Lower leg skin (tissue), 3 donors: ENCODE measurements at regions not wholly inside any gene's neighbourhood (a gene's known extent, or its start where the extent isn't known, plus 50 kb on each side); places are given as distances from the start of the nearest gene placed in this dataset.

Experiments
- CTCF ChIP-seq, 3 donors: fragments of 450-650 bp; IDR thresholded peaks; one replicate each; pipeline ENCODE4 v1.5.1; 2016; ENCODE audit warnings: antibody characterized with exemption in 3 of 3, mild to moderate bottlenecking in 3 of 3, moderate library complexity in 2 of 3
- POLR2A ChIP-seq, 2 donors: fragments of 450-650 bp; IDR thresholded peaks; one replicate each; pipeline ENCODE4 v1.6.1; 2016 to 2017; ENCODE audit warnings: antibody characterized with exemption in 2 of 2, mild to moderate bottlenecking in 1 of 2, moderate library complexity in 1 of 2

- TF ChIP-seq CTCF (IDR thresholded peaks at IDR 0.05) (no peak), POLR2A (IDR thresholded peaks at IDR 0.05) (no peak)
Measured at GRCh38 chr1:82507011-82507410, 706.3 kb downstream of the ADGRL2 start.
